Esophagus squamous epithelium (tissue), 4 donors: ENCODE measurements at regions not wholly inside any gene's neighbourhood (a gene's known extent, or its start where the extent isn't known, plus 50 kb on each side); places are given as distances from the start of the nearest gene placed in this dataset.

ENCODE experiments used
- POLR2A ChIP-seq, 4 donors: fragments of 450-650 bp; IDR thresholded peaks; one replicate each; pipeline ENCODE4 v1.6.1; 2017; ENCODE audit warnings: antibody characterized with exemption in 4 of 4, mild to moderate bottlenecking in 4 of 4, moderate library complexity in 3 of 4
- TF ChIP-seq, protein P1 (sequence below), 6 experiments: fragments of 450-650 bp in 4 of 6; fragments of 200-600 bp in 2 of 6; sonication (generic) in 2 of 6; IDR thresholded peaks; one replicate each; pipeline ENCODE4 v1.5.1; 2016 to 2019; ENCODE audit warnings: antibody characterized with exemption in 6 of 6, mild to moderate bottlenecking in 4 of 6, moderate library complexity in 4 of 6

DNA sequence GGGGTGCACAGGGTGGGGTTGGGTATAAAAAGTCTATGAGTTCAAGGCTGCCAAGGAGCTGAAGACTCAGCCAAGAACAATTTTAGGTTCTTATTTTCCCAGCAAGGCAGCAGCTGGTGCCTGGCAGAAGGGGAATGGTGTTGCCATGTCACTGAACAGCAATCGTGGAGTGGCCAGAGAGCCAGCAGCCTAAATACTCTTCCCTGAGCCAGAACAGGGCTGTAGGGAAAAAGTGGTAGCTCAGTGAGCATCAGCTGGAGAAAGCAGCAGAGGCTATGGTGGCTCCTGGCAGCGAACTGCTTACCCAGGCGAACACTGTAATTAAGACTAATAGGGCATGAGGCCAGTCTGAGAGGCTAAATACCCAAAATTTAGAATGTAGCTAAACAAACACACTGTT is 334.9 kb downstream of the RMST start:
- TF ChIP-seq, protein P1, sequence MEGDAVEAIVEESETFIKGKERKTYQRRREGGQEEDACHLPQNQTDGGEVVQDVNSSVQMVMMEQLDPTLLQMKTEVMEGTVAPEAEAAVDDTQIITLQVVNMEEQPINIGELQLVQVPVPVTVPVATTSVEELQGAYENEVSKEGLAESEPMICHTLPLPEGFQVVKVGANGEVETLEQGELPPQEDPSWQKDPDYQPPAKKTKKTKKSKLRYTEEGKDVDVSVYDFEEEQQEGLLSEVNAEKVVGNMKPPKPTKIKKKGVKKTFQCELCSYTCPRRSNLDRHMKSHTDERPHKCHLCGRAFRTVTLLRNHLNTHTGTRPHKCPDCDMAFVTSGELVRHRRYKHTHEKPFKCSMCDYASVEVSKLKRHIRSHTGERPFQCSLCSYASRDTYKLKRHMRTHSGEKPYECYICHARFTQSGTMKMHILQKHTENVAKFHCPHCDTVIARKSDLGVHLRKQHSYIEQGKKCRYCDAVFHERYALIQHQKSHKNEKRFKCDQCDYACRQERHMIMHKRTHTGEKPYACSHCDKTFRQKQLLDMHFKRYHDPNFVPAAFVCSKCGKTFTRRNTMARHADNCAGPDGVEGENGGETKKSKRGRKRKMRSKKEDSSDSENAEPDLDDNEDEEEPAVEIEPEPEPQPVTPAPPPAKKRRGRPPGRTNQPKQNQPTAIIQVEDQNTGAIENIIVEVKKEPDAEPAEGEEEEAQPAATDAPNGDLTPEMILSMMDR (IDR thresholded peaks at IDR 0.05): no peak
- TF ChIP-seq POLR2A (IDR thresholded peaks at IDR 0.05): no peak
